ENCODE measurements at regions not wholly inside any gene's neighbourhood (a gene's known extent, or its start where the extent isn't known, plus 50 kb on each side); places are given as distances from the start of the nearest gene placed in this dataset.
"Not testable (repeated sequence)": the region's sequence is repeated elsewhere in the genome, so short reads cannot be mapped to it uniquely, and the experiment has no call there.

DNA sequence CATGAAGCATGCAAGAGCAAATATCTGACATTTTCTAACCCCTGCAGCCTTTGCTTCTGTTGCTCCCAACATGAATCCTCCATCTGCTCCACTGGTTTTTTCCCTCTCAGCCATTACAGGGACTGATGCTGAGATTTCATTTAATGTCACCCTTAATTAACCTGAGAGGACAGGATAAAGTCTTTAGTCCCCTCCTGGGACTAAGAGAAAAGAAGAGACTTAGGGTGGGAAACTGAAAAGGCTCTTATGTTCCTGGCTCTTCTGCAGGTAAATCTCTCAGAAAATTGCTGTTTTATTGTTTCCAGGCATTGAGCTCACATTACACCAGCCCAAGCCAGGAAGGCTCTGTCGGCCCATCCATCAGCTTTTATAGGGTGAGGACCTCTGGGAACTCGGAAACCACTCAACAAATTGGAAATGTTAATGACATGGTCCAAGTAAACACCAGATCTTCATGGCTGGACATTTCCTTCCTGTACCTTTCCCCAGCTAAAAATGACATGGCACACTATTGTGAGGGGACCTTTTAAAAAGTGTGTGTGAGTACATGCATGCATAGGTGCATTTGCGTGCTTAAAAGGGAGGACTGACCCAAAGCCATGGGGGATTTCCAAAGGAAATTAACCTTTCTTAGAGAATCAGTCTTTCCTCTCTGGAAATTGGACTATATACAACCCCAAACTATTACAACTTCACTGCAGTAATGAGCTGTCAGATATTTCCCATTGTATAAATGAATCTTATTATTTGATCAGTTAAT, 408.1 kb upstream of the TMTC1 start:
- no peak for DNase-seq
- in situ Hi-C loops (cut with HindIII; ENCODE audit: low pct_ligation_motif_present, low pct_unique_long_range_greater_than_20kb, low sequenced_read_pairs), result no loop called here

DNA sequence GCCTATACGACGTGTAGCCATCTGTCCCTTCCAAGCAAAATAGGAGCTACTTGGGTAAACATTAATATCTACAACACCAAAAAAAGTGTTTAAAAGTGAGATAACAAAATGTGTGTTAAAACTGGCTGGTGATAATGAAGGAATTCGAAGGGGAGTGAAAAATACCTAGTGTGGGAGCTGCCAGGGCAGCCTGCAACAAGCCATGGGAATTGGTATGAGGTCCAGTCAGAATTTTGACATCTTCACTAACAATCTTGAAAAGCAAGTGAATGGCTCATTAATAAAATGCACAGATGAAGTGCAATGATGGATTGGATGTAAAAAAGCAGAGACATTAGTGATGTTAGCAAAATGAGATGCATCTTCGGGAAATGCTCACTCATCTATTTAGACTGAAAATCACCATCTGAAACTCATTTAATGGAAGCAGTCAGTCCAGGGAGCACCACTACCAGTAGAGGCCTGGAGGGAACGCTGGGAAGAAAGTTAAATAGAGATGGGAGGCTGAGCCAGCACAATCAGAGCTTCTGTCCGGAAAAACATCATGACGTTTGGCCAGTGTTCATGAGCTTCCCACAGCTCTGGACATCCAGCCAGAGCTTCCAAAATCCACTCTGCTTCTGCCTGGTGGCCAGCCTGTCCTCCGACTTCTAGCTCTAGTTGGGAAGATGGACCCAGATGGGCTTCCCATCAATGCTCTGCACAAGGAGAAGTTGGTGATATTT, 405.0 kb upstream of the TMTC1 start:
- DNase-seq, result no peak
- in situ Hi-C loops (cut with HindIII; ENCODE audit: low pct_ligation_motif_present, low pct_unique_long_range_greater_than_20kb, low sequenced_read_pairs), result no loop called here

DNA sequence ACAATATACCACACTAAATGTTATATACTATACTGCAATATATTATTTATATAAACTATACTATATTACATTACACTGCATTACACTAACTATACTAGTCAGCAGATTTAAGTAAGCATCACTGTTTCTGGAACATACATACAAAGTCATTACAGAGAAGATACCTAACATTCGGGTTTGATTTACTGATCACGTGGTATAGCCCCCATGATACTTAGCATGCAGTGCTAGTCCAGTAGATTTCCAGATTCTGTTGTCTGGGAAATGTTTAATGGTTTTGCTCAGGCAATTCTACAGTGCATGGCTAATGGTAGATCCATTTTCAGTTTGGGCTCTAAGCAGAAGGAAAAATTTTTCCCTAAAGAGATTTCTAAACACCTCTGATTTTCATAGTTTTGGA, 403.7 kb upstream of the TMTC1 start:
- no peak for DNase-seq
- in situ Hi-C loops (cut with HindIII; ENCODE audit: low pct_ligation_motif_present, low pct_unique_long_range_greater_than_20kb, low sequenced_read_pairs), result no loop called here

DNA sequence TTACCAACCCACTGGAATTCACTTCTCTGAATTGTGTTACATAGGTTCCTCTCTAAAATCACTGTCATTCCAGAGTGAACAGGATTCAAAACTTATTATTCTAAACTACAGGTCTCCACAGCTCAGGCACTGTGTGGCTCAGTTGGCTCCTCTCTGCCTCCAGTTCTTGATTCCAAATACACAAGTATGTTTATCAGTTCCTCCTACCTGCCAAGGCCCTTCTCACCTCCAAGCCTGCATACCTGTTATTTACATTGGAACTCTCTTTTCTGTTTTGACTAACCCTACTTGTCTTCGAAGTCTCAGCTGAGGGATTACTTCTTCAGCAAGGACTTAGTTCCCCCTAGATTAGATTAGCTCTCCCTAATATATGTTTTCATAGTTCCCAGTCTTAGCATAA, 397.6 kb upstream of the TMTC1 start:
- in situ Hi-C loops (cut with HindIII; ENCODE audit: low pct_ligation_motif_present, low pct_unique_long_range_greater_than_20kb, low sequenced_read_pairs), result no loop called here
- no peak for DNase-seq

DNA sequence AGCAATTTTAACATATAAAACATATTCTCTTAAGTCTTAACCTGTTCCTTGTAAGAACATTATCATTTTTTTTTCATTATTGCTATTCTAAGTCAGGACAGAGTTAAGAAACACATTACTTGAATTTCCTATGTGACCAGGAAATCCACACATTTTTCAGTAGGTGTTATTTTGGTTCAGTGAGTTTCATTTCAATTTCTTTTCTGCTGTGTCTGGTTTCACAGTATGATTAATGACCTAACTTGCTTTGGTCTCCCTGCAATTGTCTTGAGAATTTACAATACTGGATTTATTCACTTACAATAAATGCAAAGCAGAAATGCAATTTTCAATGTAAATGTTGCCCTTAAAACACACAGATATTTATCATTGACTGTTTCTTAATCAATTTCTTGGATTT, 396.9 kb upstream of the TMTC1 start:
- no peak for DNase-seq
- in situ Hi-C loops (cut with HindIII; ENCODE audit: low pct_ligation_motif_present, low pct_unique_long_range_greater_than_20kb, low sequenced_read_pairs), result no loop called here

DNA sequence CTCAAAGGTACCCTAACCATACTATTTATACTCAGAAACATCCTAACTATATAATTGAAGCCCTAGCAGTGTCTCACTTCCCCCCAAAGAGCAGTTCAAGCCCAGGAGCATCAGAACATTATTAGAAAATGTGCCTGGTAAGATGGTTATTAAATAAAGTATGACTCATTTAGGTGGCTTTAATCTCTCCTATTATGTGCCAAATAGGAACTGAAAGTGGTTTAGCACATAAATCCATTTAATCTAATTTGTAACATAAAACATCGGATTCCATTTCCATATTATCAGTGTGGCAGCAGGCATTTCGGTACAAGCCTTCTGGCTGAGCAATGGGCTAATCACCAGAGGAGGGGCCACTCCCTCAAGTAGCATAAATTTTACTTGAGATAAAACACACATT, 395.2 kb upstream of the TMTC1 start:
- DNase-seq, result no peak
- in situ Hi-C loops (cut with HindIII; ENCODE audit: low pct_ligation_motif_present, low pct_unique_long_range_greater_than_20kb, low sequenced_read_pairs), result no loop called here

DNA sequence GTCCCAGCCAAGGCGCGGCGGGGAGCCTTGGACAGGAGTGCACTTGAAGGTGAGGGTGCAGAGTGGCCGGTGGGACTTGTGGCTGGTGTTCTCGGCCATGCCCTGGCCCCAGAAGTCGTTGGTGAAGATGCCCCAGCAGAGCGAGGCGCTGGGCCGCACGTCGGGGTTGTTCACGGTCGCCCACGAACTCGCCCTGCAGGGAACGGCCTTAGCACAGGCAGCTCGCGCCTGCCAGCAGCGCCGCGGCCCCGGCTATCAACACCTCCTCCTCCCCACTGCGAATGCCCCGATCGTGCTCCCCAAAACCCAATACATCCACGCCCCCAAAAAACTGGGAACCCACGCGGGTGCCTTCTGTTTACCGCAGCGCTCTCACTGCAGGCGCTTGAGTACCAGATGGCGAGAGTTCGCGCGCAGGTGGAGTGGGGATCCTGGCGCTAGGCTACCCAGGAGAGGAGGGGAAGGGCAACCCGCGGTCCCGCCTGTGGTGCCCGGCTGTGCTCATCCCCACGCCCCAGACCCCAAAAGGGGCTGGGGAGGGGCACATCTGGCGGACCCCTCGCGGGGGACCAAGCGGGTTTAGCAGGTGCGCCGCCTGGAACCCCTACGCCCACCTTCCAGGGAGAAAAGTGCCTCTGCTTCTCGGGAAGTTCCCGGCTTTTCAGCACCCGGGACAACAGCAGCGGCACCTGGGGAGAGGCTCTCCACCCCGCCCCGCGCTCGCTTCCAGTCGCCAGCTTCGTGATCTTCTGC, 386.3 kb upstream of the TMTC1 start:
- no peak for DNase-seq
- in situ Hi-C loops (cut with HindIII; ENCODE audit: low pct_ligation_motif_present, low pct_unique_long_range_greater_than_20kb, low sequenced_read_pairs), result no loop called here

DNA sequence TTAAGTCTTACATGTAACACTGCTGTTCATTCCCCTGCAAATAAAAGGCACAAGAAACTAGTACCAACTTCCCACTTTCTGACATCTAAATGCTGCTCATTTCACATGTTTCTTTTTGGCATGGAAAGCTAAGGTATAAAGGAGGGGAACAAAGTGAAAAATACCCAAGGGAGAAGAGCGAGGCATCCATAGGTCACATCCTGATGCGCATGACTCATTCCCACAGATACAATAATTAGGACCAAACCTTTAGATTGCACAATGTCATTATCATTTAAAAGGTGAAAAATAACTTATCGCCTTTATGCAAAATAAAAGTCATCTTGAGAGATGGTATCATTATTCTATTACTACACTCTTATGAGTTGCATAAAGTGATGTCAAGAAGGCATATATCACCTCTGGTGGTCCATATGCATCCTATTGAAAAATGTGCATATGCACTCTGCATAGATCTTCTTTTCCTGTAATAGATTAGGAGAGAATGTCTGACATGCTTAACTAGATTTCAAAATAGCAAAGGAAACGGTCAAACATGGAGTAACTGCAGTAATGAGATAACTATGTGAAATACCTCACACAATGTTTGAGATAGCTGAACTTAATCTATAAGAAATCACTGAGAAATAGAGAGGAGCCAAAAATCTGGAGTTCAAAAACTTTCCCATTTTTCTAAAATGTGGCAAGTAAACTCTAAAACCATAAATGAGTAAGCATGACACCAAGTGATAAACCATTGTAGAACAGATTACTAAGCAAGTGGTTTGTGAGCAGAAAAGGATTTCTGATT, 382.5 kb upstream of the TMTC1 start:
- in situ Hi-C loops (cut with HindIII; ENCODE audit: low pct_ligation_motif_present, low pct_unique_long_range_greater_than_20kb, low sequenced_read_pairs), result no loop called here
- no peak for DNase-seq

DNA sequence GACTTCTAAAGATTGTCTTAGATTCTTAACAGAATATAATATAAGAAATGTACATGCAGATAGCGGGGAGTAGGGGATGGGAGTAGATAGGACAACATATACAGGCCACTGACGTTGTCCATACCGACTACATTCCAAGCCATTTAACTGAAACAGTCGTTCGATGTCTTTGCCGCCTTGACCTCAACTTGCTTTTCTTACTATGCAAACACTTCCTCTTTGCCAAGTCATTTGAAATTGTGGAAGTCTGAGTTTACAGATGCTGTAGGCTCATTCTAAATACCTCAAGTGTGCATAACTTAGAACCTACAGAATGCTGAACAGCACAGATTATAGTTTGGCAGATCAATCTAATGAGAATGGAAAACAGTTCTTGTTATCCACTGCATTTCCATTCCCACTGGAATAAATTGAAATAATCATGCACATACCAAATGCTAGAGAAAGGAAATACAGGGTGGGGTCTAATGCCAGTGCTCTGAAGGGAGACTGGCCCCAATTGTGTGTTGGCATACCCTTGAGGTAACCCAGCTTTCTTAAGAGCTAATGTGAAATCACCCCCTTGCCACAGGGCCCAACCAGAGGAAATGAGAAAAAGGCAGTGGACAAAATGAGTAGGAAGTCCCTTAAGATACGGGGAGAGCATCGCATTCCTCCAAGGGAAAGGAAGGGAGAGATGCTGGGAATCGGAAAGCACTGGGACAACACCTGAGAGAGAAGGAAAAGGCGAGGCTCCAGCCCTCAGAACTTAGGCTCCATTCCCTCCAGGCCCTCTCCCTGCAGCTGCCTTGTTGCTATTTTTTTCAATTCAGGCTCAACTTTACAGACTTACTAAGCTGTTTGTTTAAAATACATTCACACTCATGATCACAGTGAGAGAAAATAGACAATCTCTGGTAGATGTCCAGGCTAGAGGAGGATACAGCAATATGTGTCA, 380.9 kb upstream of the TMTC1 start:
- DNase-seq, result no peak
- in situ Hi-C loops (cut with HindIII; ENCODE audit: low pct_ligation_motif_present, low pct_unique_long_range_greater_than_20kb, low sequenced_read_pairs), result no loop called here

DNA sequence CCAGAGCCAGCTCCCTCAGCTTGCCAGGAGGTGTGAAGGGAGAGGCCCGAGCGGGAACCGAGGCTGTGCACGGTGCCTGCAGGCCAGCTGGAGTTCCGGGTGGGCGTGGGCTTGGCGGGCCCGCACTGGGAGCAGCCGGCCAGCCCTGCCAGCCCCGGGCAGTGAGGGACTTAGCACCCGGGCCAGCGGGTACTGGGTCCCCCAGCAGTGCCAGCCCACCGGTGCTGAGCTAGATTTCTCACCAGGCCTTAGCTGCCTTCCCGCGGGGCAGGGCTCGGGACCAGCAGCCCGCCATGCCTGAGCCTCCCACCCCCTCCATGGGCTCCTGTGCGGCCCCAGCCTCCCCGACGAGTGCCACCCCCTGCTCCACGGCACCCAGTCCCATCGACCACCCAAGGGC, 373.1 kb upstream of the TMTC1 start:
- in situ Hi-C loops (cut with HindIII; ENCODE audit: low pct_ligation_motif_present, low pct_unique_long_range_greater_than_20kb, low sequenced_read_pairs); DNase-seq: not testable (repeated sequence)

DNA sequence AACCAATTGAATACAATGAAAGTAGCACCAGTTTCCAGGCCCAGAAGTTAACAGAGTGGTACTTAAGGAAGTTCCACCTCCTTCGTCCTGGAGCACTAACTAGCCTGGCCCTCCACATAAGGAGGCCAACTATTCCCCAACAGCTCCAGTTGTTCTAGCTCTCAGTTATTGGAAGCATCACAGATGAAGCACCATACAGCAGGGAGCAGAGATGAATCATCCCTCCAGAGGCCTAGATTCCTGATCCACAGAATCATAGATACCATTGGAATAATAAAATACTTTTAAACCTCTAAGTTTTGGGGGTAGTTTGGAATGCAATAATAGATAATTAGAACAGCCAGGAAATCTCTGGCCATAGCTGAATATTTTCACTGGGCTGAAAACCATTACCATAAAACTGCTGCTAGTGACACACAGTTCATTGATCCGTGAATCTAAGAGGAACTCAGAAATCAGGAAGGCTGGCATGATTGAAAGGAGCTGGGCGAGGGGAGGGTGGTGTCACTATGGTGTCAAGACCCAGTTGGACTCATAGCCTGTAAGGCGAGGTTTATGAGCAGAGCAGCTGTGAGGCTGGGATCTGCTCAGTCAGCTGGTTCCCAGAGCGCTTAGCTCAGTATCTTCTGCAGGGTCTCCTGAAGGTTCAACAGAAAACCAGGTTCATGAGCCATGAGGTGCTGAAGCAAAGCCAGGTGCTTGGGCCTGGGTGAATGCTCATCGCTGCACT, 371.4 kb upstream of the TMTC1 start:
- no peak for DNase-seq
- in situ Hi-C loops (cut with HindIII; ENCODE audit: low pct_ligation_motif_present, low pct_unique_long_range_greater_than_20kb, low sequenced_read_pairs), result no loop called here

DNA sequence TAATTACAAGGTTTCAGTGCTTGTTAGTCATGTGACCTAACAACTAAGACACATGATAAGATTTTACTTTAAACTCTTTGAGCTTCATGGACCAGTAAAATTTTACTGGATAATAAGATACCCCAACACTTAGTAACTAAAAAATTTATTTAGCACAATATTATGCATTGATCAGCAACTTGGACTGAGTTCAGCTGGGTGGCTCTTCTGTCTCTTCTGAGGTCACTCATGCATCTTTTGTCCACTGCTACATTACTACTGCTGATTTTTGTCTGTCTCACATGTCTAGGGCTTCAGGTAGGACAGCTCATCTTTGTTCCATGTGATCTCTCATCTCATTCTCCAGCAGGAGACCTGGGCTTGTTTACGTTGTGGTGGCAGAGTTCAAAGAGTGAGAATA, 370.2 kb upstream of the TMTC1 start:
- in situ Hi-C loops (cut with HindIII; ENCODE audit: low pct_ligation_motif_present, low pct_unique_long_range_greater_than_20kb, low sequenced_read_pairs), result no loop called here
- DNase-seq, result no peak

DNA sequence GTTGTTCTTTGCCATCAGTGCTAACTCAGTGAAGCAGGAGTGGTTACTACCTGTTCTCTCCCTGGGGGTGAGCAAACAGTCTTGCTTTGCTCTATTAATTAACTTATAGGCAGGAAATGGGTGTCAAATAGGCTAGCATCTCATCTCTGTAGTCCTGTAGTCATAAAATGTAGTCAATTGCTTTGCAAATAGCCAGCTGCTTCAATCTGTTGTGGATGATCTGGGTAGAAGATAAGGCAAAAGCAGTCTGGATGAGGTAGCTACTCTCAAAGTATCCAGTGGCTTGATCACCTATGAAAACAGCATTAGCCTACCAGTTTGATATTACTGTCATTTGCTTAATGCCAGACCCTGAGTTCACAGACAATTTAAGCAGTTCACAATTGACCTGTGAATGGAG, 369.0 kb upstream of the TMTC1 start:
- in situ Hi-C loops (cut with HindIII; ENCODE audit: low pct_ligation_motif_present, low pct_unique_long_range_greater_than_20kb, low sequenced_read_pairs), result no loop called here
- DNase-seq, result no peak

DNA sequence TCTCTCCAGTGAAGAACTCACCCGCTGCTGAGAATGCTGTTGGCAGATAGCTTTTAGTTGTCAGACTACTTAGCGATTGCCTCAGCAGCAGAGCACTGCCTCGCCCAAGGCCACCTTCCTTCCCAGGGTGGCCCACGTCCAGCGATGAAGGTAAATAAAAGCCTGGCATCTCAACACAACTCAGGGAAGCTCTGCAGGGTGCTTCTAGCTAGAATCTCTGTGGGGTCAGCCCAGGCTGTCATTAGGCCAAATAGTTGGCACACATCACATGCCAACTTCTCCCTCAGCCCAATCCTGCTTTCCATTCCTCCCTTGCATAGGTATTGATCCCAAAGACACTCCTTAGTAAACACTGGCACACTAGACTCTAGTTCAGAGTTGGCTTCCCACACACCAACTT, 368.1 kb upstream of the TMTC1 start:
- in situ Hi-C loops (cut with HindIII; ENCODE audit: low pct_ligation_motif_present, low pct_unique_long_range_greater_than_20kb, low sequenced_read_pairs), result no loop called here
- no peak for DNase-seq

DNA sequence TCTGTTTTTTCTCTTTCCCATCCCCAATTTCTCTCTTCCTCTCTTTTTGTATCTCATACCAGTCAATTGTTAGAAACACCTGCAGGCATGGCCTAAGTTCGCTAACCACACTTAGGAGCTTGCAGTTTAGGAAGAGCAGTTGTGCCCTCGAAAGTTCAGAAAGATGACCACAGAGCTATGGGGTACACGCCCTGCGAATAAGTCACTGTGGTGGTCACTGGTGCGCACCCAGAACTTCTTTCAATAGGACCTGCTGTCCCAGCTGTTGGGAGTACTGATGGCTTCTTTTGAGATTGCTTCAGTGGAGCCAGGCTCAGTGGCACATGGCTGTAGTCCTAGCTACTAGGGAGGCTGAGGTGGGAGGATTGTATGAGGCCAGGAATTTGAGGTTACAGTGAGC, 362.8 kb upstream of the TMTC1 start:
- in situ Hi-C loops (cut with HindIII; ENCODE audit: low pct_ligation_motif_present, low pct_unique_long_range_greater_than_20kb, low sequenced_read_pairs), result no loop called here
- no peak for DNase-seq

DNA sequence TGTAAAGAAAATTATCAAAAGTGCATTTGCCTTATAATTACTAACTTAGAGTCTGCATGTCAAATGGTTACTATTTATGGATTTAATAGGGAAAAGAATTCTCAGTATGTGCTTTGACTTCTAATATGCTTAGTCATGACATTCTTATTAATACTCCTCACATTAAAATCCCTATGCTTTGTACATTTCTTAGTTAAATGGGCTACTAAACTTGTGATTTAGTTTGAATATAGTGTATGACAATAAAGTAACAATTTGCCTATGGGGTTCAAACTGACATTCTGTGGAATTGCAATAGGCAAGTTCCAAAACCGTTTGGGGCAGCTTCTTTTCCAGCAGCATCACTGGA, 361.9 kb upstream of the TMTC1 start:
- DNase-seq, result no peak
- in situ Hi-C loops (cut with HindIII; ENCODE audit: low pct_ligation_motif_present, low pct_unique_long_range_greater_than_20kb, low sequenced_read_pairs), result no loop called here

All from ACHN (cell line).